ENCODE measurements at regions not wholly inside any gene's neighbourhood (a gene's known extent, or its start where the extent isn't known, plus 50 kb on each side); places are given as distances from the start of the nearest gene placed in this dataset.

GRCh38 chr2:193841384-193842150 is 1646.8 kb upstream of the TMEFF2 start:
- TF ChIP-seq CTCF (IDR thresholded peaks at IDR 0.05 in 8 of 11, conservative IDR thresholded peaks at IDR 0.05 in 3 of 11) = no peak
- no peak for TF ChIP-seq POLR2A (IDR thresholded peaks at IDR 0.05)
- TF ChIP-seq POLR2AphosphoS5 (IDR thresholded peaks at IDR 0.05) = no peak

Data from spleen (tissue), 7 donors.